NCI-H2227 (cell line): ENCODE measurements at regions not wholly inside any gene's neighbourhood (a gene's known extent, or its start where the extent isn't known, plus 50 kb on each side); places are given as distances from the start of the nearest gene placed in this dataset.

Experiments
- DNase-seq: peaks from one replicate; lab custom pipeline; 2025; ENCODE audit not compliant: unreplicated experiment; lab: John Stamatoyannopoulos, UW

DNA sequence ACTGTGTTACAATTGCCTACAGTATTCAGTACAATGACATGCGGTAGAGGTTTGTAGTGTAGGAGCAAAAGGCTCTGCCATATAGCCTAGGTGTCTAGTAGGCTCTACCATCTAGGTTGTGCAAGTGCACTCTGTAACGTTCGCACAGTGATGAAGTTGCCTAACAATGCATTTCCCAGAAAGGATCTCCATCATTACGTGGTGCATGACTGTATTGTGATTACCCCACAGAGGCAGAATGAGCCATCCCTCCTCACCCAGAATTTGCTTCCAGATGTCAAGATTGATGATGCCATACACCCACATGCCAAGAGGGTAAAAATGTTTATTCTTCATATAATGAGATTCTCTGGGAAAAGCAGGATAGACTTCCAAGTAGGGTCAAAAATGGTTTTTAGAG is 199.3 kb upstream of the CTTNBP2NL start:
- no peak for DNase-seq

DNA sequence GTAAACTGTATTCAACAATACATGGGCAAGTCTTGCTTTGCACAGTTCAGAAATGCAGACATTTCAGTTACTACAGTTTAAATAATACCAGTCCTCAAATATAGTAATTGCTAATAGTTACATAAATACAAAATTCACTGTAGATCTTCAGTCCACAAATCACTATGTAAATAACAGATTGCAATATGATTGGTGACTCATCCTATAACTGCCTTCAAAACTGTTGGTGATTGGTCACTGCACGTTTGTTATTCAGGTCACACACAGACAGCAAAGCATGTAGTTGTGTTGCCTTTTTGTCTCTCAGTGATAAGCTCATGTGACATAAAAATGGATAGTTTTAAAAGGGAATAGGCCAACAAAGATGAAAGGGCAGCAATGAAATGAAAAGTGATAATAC is 186.5 kb upstream of the CTTNBP2NL start:
- DNase-seq = no peak

DNA sequence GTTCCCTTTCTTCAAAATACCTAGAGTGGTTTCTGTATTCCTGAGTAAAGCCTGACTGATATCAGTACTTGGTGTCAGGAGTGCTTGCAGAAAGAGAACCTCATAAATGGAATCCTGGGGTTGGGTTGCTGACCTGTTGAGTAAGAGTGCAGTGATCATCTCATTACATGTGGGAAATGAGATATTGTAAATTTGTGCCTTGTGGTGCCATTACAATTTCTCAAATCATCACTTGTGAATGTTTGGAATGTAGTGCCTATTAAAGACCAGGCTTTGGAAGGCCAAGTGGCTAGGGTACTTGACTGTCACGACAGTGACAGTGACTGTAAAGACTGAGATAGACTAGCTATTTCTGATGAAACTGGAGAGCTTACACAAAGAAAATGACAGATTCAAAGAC is 176.7 kb upstream of the CTTNBP2NL start:
- DNase-seq = no peak

DNA sequence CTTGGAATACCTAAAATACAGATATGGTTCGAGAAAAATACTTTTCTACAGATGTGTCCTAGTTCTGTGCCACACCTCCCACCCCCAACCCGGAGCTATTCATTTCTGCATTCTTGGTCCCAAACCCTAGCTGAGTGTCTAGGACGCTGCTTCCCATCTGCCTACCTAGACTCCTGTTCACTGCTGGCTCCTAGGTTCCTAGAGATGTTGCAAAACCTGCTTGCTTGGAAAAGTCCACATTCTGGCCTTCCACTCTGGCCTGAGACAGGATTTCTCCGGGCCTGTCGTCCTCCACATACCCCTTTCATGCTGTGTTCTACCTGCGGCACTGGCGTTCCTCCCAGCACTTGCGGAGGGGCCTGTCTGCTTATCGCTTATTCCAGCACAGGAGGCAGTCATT is 165.8 kb upstream of the CTTNBP2NL start:
- no peak for DNase-seq

DNA sequence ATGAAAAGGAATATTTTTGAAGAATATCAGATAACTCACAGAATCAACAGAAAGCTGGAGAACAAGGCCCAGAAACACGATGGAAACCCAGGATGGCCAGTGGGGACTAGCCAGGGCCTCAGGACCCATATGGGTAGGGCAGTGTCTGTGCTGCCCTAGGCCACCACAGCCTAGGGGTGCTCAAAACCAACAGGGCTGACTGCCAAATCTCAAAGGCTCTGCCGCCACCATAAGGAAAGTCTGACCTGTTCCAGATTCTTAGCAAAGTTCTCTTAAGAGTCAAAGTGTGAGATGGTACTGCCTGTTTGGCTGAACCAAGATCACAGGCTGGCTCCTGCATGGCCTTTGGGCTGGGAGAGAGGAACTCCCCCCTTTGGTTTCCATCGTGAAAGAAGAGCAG is 164.7 kb upstream of the CTTNBP2NL start:
- no peak for DNase-seq

DNA sequence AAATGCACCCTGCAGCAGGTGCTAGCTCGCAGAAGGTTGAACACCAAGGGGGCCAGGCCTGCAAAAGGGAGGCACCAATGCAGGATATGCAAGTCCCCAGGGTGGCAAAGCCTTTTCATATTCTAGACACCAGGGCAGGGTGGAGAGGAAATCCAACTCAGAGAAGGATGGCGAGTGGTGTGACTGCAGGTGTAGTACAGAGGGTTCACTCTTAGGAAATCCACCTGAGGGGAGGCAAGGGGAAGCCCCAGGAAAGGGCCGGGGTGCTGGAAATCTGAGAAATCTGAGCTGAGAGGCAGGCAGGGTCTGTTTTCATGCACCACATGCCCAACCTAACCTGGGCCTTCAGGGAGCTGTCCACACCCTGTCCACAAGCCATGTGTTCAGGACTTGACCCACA is 163.2 kb upstream of the CTTNBP2NL start:
- DNase-seq = no peak

DNA sequence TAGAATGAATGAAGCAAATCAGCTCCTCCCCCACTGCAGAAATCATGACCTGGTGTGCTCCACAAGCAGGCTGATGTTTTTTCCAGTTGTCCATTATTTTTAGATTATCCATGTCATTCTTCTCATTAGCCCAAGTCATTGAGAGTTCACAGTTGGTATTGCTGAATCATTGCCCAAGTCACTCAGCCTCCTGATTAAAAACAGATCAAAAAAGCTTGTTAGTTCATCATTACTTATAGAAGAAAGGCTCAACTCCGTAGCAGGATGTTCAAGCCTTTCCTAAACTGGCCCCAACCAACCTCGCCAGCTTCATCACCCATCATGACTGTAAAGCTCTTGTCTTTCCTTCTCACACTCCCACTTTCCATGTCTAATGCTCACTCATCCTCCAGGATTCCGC is 161.3 kb upstream of the CTTNBP2NL start:
- no peak for DNase-seq

DNA sequence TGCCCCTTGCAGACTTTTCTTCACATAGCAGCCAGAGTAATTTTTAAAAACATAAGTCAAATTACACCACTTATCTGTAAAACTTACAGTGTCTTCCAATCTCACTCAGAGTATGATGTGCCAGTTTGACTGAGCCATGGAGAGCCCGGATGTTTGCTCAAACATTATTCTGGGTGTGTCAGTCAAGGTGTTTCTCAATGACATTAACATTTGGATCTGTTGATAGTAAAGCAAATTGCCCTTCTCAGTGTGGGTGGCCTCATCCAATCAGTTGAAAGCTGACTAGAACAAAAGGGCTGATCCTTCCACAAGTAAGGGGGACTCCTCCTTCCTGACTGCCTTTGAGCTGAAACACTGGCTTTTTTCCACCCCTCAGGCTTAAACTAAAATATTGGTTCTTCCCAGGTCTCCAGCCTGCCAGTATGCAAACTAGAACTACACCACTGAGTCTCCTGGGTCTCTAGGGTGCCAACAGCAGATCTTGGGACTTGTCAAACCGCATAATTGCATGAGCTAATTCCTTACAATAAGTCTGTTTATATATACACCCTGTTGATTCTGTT is 157.9 kb upstream of the CTTNBP2NL start:
- no peak for DNase-seq

DNA sequence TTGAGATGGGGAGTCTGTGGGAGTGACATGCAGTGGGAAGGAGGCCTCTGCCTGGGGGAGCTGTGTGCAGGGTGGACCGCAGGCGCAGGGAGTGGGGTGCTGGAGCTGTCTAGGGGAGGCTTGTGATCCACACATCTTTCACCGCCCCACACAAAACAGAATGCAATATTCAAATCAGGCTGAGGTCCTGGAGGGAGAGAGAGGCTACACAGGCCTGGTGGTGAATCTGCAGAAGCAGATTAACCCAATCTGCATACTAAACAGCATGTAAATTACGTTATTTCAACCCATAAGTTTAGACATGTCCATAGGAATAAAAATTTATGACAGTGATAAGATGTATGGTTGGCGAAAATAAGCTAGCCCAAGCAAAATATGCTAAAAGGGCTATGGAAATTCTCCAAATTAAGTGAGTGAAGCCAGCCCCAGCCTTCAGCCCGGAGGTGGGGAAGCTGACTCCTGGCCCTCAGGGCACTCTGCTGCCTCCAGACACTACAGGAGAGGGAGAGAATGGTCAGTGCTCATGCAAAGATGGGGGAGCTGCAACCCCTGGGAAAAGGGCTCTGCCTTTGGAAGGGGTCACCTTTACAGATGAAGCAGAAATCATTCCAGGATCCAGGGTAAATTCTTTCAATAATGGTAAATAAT is 156.2 kb upstream of the CTTNBP2NL start:
- DNase-seq = no peak

DNA sequence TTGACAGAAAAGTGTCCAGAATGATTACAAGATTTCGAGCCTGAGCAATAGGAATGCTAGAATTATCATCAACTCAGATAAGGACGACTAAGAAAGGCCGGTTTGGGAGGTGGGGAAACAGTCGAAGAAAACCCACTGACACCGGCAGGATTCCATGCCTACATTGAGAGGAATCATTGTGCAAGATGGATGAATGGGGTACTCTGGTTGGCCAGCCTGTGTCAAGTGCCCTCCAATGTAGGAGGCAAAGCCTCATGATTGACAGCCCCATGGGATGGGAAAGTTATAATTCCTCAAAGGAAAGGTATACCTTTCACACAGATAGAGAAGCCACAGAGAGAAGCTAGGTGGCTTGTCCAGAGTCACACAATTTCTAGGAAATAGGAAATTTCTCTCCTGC is 153.5 kb upstream of the CTTNBP2NL start:
- no peak for DNase-seq

DNA sequence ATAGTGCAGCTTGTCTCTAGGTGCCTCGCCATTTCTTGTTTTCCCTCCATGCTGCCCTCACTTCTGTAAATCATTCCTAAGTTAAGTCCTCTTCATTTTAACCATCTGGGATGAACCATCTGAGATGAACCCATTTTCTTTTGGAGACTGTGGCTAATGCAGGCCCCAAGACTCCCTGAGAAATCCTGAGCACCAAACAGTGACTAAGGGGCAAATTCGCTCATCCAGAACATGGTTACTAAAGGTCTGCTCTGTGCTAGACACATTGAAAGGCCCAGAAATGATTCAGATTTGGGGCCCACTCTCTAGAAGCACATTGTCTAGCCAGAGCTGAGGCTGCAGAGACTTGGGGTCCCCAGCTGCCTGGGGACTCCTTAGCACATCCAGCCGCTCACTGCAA is 151.9 kb upstream of the CTTNBP2NL start:
- DNase-seq = no peak

DNA sequence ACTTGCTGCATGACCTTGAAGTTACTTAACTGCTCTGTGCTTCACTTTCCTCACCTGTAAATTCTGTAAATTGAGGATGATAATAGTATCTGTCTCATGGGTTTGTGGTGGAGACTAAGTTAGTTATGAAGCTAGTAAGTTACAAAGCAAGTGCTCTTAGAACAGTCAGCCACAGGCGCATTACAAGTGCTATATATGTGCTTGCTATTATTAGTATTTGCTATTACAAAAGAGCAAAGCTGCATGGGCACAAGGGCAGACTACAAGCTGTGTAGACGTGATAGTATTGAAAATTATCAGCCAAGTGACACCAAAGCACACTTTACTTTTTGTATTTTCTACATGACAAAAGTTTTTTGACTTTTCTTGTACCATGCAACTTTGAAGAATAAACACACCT is 150.9 kb upstream of the CTTNBP2NL start:
- no peak for DNase-seq

DNA sequence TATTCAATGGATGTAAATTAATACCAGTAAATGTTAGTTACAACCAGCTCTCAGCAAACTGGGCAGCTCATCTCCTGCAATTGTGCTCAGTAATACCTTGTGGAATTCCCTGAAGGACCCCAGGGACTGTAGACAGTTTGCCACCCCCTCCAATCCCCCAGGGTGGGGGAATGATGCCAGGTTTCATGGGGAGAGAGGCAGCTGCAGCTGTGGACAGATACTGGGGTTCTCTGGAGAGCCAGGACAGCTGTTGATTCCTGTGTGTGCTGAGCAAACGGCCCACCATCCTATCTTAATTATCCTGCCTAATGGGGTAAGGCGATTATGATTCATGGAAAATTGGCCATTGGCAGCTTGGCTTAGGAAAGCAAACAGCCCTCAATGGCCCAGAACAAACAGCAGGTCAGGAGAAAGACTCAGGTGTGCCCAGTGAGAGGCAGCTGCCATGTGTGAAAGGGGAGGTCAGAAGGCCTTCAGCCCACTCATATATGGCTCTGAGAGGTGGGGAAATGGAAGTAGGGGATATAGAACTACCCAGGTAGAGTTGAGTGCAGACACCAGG is 148.9 kb upstream of the CTTNBP2NL start:
- DNase-seq = no peak

DNA sequence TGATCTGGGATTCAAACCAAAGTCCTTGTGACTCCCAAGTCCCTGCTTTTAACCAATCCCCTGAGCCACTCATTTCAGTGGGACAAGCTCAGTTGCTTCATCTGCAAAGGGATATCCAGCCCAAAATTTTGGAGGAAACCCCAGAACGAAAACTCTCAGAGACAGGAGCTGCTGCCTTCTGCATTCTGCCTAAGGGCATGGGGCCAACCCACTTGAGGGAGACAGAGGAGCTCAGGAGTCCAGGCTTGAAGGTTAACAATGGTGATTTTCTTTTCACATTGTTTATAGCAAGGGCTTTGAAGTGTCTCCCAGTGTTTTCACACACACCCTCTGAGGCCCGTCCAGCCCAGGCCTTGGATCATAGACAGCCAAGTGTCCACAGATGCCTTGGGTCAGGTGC is 148.1 kb upstream of the CTTNBP2NL start:
- no peak for DNase-seq

DNA sequence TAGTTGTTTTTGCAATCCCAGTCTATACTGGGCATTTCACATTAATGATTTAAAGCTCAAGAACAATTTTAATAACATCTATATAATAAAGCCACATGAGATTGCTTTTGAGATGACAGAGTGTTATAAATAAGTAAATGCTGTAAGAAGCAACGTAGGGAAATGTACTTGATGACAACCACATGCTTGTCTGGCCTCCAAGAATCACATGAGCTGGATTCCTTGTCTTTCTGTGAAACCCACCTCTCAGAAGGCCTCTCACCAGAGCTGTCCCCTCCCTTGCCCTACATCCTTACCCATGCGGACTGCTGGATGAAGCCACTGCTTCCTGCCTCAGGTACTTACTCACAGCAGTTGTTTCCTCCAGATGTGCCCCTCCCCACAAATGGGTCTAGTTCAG is 145.1 kb upstream of the CTTNBP2NL start:
- DNase-seq = no peak

DNA sequence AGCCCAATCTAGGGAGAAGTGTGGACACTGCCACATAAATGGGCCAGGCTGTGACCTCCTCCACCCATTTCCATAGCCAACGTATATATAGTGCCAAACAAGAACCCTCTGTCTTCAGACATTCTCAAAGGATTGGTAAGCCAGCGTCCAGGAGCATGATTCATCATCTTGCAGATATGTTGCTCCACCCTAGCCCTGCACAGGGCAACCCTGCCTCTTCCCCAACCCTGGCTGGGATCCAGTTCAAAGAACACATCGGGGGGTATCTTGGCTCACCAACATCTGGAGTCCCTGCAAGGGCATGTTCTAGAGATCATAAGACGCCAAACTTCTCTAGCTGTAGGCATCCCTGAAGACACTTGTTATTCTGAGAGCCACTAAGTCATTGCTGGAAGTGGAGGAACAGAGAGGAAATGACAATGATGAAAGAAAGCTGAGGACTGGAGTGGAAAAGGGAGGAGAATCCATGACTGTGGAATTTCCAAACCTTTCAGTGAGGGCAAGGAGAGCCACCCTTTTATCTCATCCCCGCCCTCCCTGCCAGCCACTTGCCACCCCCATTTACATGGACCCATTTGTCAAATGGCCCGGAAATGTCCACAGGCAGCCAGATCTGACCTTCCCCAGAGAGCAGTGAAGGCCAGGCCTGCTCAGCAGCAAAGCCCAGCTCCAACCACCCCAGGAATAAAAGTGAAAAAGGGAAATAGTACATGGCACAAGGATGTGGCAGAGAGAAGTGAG is 144.1 kb upstream of the CTTNBP2NL start:
- no peak for DNase-seq

DNA sequence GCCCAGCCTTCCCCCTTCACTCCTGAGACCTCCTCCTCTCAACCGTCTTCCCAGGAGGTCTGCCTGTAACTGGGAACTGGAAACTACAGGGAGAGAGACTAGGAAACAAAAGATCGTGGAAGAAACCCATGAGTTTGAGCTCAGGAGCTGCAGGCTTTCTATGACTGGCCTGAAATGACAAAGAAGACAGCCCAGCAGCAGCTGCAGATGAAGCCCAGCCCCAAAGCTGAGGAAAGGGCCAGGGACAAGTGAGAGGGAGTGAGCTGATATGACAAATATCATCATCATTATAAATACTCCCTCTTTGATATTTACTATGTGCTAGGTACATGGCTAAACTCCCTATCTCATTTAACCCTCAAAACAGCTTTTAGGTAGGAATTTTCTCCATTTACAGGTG is 142.6 kb upstream of the CTTNBP2NL start:
- no peak for DNase-seq

DNA sequence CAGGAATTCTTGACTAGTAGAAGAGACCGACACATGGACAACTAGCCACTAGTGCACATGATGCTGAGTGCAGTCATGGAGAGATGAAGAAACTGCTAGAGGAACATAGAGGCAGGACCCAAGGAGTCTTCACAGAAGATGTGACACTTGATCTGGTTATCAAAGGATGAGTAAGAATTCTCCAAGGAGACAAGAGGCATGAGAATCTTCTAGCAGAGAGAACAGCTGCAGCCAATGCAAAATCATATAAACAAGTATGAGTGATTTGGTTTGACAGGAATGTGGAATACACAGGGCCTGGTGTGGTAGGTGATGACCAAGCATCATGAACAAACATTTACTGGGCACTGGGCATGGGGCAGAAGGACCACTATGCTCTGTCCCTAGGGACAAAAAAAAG is 140.9 kb upstream of the CTTNBP2NL start:
- DNase-seq = no peak

DNA sequence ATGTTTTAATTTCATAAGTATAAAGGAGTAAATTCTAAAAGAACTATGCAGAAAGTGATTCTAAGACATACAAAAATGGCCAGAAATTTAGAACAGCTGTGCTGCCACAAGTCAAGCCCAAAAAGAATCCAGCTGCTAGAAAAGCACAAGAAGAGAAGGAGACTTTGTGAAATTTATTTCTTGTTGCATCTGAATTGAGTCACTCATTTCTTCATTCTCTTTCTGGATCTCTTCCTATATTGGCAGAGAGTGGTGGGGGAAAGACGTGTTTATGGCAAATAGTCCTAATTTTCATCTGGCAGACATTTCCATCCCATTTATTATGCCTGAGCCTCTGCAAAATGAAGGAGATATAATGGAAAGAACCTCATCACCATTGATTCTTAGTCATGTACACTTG is 139.6 kb upstream of the CTTNBP2NL start:
- no peak for DNase-seq

DNA sequence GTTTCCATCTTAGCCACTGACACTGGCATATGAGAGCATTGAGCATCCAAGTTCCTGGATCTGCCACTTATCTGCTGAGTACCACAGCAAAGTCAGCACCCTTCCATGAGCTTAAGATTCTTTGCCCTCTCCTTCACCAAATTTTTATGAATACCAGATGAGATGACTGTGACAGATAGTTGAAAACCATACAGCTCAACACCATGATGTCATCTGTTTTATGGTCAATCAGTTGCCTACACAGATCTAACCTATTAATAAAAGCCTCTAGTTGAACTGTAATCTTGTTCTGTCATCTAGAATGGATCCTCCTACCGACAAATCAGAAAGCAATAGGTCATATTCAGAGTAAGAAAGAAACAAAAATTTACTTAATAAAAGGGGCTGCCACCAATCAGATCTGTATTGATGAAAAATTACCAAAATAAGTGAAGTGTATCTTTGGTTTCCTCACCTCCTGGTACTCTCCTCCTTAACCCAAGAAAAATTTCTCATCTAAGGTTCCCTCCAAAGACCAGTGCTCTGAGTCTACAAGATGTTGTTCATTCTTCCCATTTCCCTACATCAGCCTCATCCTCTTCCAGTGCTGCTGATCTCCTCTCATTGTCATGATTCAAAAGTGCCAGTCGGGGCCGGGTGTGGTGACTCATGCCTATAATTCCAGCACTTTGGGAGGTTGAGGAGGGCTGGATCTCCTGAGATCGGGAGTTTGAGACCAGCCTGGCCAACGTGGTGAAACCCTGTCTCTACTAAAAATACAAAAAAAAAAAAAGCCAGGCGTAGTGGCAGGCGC is 138.8 kb upstream of the CTTNBP2NL start:
- DNase-seq = no peak

DNA sequence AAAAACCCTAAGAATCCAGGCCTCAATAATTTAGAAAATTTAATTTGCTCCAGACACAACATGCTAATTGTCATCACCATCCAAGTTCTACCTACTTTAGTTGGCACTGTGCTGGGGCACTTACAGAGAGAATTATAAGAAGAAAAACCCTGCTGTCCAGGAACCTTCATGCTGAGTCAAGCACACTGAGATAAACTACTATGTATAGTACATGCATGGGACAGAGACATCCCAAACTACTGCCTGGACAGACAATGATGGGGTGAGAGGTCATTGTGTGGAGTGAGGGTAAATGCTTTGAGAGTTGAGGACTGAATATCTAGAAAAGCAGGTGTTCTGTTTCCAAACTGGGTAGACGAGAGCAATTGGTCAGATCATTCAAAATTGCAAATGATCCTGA is 135.3 kb upstream of the CTTNBP2NL start:
- DNase-seq = no peak

DNA sequence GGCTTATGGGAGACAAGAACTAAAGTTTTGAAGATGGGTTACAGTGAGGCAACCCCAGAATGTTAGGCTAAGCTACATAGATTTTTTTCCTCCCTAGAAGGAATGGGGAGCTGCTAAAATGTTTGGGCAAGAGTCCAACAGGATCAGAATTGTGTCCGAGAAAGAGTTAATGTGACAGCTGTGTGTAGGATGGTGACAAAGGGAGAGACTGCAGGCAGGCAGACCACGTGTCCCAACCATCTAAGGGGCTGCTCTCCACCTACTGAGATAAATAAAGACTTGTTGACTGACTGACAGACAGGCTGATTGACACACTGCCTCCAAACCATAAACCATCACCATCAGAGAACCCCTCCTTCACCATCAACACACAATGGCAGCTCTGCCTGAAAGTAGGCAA is 133.7 kb upstream of the CTTNBP2NL start:
- no peak for DNase-seq
